ENCODE measurements at regions not wholly inside any gene's neighbourhood (a gene's known extent, or its start where the extent isn't known, plus 50 kb on each side); places are given as distances from the start of the nearest gene placed in this dataset.

DNA sequence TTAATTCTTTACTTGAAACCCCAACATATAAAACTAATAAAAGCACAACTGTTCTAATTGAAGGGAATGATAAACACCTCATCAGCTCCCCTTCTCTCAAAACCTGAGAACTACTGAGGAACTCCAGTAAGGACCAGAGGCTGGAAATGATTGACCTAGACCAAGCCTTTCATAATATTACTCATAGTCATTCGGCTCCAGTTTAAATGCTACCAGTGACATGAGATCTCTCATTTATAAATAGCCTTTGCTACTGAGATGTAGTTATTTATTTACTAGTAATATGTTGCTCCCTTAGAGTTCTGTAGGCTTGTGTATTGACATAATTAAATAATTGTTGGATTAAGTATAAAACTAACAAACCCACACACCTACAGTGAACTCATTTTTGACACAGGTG lies 209.8 kb upstream of the PRMT6 start:
- H3K4me3 ChIP-seq (ENCODE audit: control extremely low read depth in 1 of 5, extremely low read depth in 1 of 5, insufficient read depth in 1 of 5, low read depth in 2 of 5, low read length in 4 of 5) = no peak overlapping the region
- H4K20me1 ChIP-seq (ENCODE audit: control insufficient read depth, insufficient read depth, low read length, poor library complexity, severe bottlenecking) = no peaks in the 10 kb centered on the region
- Mint-ChIP-seq H3K4me3 (no peak overlapping the region), H3K27me3 (no peaks in the 10 kb centered on the region), H3K27ac (no peak overlapping the region), H3K9me3 (ENCODE audit: insufficient read depth) (no peaks in the 10 kb centered on the region), H3K4me1 (no peaks in the 10 kb centered on the region)
- H3K27ac ChIP-seq (ENCODE audit: low read length in 2 of 2) = no peak overlapping the region
- H3K27me3 ChIP-seq (replicated peaks in 1 of 4; ENCODE audit: control extremely low read depth in 1 of 4, control insufficient read depth in 3 of 4, insufficient read depth in 4 of 4, low read length in 3 of 4) = no peaks in the 10 kb centered on the region
- H2AFZ ChIP-seq (ENCODE audit: insufficient read depth, low read depth, low read length, poor library complexity, severe bottlenecking) = no peak overlapping the region
- H3K4me2 ChIP-seq (replicated peaks; ENCODE audit: low read depth, low read length, poor library complexity, severe bottlenecking) = no peak overlapping the region
- ATAC-seq (ENCODE audit: low read depth) = no peak
- H3K36me3 ChIP-seq (replicated peaks in 1 of 2; ENCODE audit: control extremely low read depth in 1 of 2, control insufficient read depth in 1 of 2, extremely low read depth in 1 of 2, insufficient read depth in 2 of 2, low read length in 1 of 2) = no peaks in the 10 kb centered on the region
- no peak for DNase-seq
- intact Hi-C loops (cut with micrococcal nuclease) = no loop called here
- POLR2A ChIA-PET = no interaction called here
- no peak for TF ChIP-seq EZH2 (IDR thresholded peaks at IDR 0.05; ENCODE audit: borderline replicate concordance, insufficient read depth, low read depth, low read length, poor library complexity, severe bottlenecking)
- TF ChIP-seq, protein P1, sequence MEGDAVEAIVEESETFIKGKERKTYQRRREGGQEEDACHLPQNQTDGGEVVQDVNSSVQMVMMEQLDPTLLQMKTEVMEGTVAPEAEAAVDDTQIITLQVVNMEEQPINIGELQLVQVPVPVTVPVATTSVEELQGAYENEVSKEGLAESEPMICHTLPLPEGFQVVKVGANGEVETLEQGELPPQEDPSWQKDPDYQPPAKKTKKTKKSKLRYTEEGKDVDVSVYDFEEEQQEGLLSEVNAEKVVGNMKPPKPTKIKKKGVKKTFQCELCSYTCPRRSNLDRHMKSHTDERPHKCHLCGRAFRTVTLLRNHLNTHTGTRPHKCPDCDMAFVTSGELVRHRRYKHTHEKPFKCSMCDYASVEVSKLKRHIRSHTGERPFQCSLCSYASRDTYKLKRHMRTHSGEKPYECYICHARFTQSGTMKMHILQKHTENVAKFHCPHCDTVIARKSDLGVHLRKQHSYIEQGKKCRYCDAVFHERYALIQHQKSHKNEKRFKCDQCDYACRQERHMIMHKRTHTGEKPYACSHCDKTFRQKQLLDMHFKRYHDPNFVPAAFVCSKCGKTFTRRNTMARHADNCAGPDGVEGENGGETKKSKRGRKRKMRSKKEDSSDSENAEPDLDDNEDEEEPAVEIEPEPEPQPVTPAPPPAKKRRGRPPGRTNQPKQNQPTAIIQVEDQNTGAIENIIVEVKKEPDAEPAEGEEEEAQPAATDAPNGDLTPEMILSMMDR (IDR thresholded peaks at IDR 0.05) = no peak
- CTCF ChIA-PET = no interaction called here
- no peaks in the 10 kb centered on the region for H3K79me2 ChIP-seq (ENCODE audit: control insufficient read depth, insufficient read depth, low read length)
- H3K4me1 ChIP-seq (ENCODE audit: control insufficient read depth in 2 of 2, insufficient read depth in 2 of 2, low read length in 2 of 2) = no peaks in the 10 kb centered on the region
- WGBS (ENCODE audit: insufficient coverage) = no CpG with 5 or more reads among the region's 1 CpG
- H3K9me3 ChIP-seq (ENCODE audit: control extremely low read depth in 1 of 3, control insufficient read depth in 2 of 3, insufficient read depth in 1 of 3, low read length in 2 of 3) = peaks cover 0 to 3% (median 0%) of the 10 kb centered on the region in 3 donors
- H3K9ac ChIP-seq (ENCODE audit: low read length) = no peak overlapping the region

DNA sequence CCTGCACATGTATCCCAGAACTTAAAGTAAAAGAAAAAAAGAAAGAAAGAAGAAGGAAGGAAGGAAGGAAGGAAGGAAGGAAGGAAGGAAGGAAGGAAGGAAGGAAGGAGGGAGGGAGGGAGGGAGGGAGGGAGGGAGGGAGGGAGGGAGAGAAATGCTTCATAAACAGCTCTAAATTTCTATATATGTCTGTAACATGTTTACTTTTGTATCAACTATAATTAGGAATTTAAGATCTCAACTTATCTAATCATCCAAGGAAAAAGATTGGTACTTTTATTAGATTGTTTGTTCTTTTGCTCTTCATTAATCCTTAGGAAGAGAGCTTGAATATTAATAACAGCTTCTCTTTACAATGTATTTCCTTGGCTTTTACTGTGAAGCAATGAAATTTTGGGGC lies 195.4 kb upstream of the PRMT6 start:
- ChIA-PET POLR2A (no interaction called here), CTCF (no interaction called here)
- Histone ChIP-seq H3K27me3 (replicated peaks in 1 of 4; ENCODE audit: control extremely low read depth in 1 of 4, control insufficient read depth in 3 of 4, insufficient read depth in 4 of 4, low read length in 3 of 4) (no peaks in the 10 kb centered on the region), H3K9ac (ENCODE audit: low read length) (no peak overlapping the region), H3K4me2 (replicated peaks; ENCODE audit: low read depth, low read length, poor library complexity, severe bottlenecking) (no peak overlapping the region), H3K79me2 (ENCODE audit: control insufficient read depth, insufficient read depth, low read length) (no peaks in the 10 kb centered on the region), H3K4me1 (ENCODE audit: control insufficient read depth in 2 of 2, insufficient read depth in 2 of 2, low read length in 2 of 2) (no peaks in the 10 kb centered on the region), H3K36me3 (replicated peaks in 1 of 2; ENCODE audit: control extremely low read depth in 1 of 2, control insufficient read depth in 1 of 2, extremely low read depth in 1 of 2, insufficient read depth in 2 of 2, low read length in 1 of 2) (no peaks in the 10 kb centered on the region), H3K27ac (ENCODE audit: low read length in 2 of 2) (no peak overlapping the region), H3K4me3 (ENCODE audit: control extremely low read depth in 1 of 5, extremely low read depth in 1 of 5, insufficient read depth in 1 of 5, low read depth in 2 of 5, low read length in 4 of 5) (no peak overlapping the region), H2AFZ (ENCODE audit: insufficient read depth, low read depth, low read length, poor library complexity, severe bottlenecking) (no peak overlapping the region), H3K9me3 (ENCODE audit: control extremely low read depth in 1 of 3, control insufficient read depth in 2 of 3, insufficient read depth in 1 of 3, low read length in 2 of 3) (no peaks in the 10 kb centered on the region), H4K20me1 (ENCODE audit: control insufficient read depth, insufficient read depth, low read length, poor library complexity, severe bottlenecking) (no peaks in the 10 kb centered on the region)
- DNase-seq (no peak), ATAC-seq (ENCODE audit: low read depth) (no peak)
- Mint-ChIP-seq H3K4me1 (no peaks in the 10 kb centered on the region), H3K27me3 (no peaks in the 10 kb centered on the region), H3K9me3 (ENCODE audit: insufficient read depth) (peaks cover 5% of the 10 kb centered on the region), H3K4me3 (no peak overlapping the region), H3K27ac (no peak overlapping the region)
- intact Hi-C loops (cut with micrococcal nuclease) = no loop called here
- TF ChIP-seq, protein P1 (IDR thresholded peaks at IDR 0.05) = no peak
- no peak for TF ChIP-seq EZH2 (IDR thresholded peaks at IDR 0.05; ENCODE audit: borderline replicate concordance, insufficient read depth, low read depth, low read length, poor library complexity, severe bottlenecking)
